SU-DHL-6 (cell line): ENCODE measurements at regions not wholly inside any gene's neighbourhood (a gene's known extent, or its start where the extent isn't known, plus 50 kb on each side); places are given as distances from the start of the nearest gene placed in this dataset.

Experiments used
- H2AFZ ChIP-seq: fragments of 200-600 bp; sonication (generic); 2 replicates; pipeline ENCODE4 v1.6.1; 2014; ENCODE audit warnings: low read depth, mild to moderate bottlenecking, moderate library complexity, mixed read lengths, antibody characterized with exemption, low read length; ENCODE audit not compliant: severe bottlenecking
- H3F3A ChIP-seq: fragments of 200-600 bp; shearing (Covaris generic); 2 replicates; pipeline ENCODE4 v1.6.0; 2016; ENCODE audit warnings: antibody characterized with exemption, mild to moderate bottlenecking; ENCODE audit not compliant: insufficient read depth
- H3K27ac ChIP-seq: fragments of 200-600 bp; sonication (generic); 2 replicates; pipeline ENCODE4 v1.5.1; 2016; ENCODE audit warnings: low read depth, mild to moderate bottlenecking, low read length, moderate library complexity, mixed read lengths
- H3K27me3 ChIP-seq: fragments of 200-600 bp; sonication (generic), shearing (Covaris generic); 2 replicates; pipeline ENCODE4 v1.6.0; 2014; ENCODE audit warnings: mild to moderate bottlenecking, low read length
- H3K36me3 ChIP-seq: fragments of 200-600 bp; sonication (generic); 2 replicates; pipeline ENCODE4 v1.6.1; 2014; ENCODE audit warnings: mild to moderate bottlenecking, low read length, mixed read lengths
- H3K4me2 ChIP-seq: fragments of 300-600, 200-600 bp; shearing (Covaris generic), sonication (generic); 2 replicates; pipeline ENCODE4 v1.6.0; 2014; ENCODE audit warnings: low read length, low read depth, mild to moderate bottlenecking; ENCODE audit not compliant: poor library complexity, severe bottlenecking
- H3K4me3 ChIP-seq: fragments of 200-600 bp; sonication (generic); 2 replicates; pipeline ENCODE4 v1.5.1; 2014; ENCODE audit warnings: antibody characterized with exemption, low read length, mild to moderate bottlenecking, mixed read lengths; ENCODE audit not compliant: insufficient read depth, poor library complexity, severe bottlenecking
- H3K79me2 ChIP-seq: fragments of 200-600 bp; sonication (generic); 2 replicates; pipeline ENCODE4 v1.6.1; 2014; ENCODE audit warnings: mild to moderate bottlenecking, low read length, moderate library complexity; ENCODE audit not compliant: insufficient read depth
- H3K9ac ChIP-seq: fragments of 200-600 bp; sonication (generic); 2 replicates; pipeline ENCODE4 v1.7.0; 2014; ENCODE audit warnings: mild to moderate bottlenecking, low read length
- H3K9me2 ChIP-seq: fragments of 200-600 bp; sonication (generic); replicated peaks from 2 replicates; pipeline ENCODE4 v1.6.1; 2014; ENCODE audit warnings: low read length; ENCODE audit not compliant: insufficient read depth
- H3K9me3 ChIP-seq: fragments of 200-600 bp; sonication (generic); 2 replicates; pipeline ENCODE4 v1.6.1; 2014; ENCODE audit warnings: low read length, mixed read lengths; ENCODE audit not compliant: insufficient read depth
- H4K20me1 ChIP-seq: fragments of 200-600 bp; sonication (generic); 2 replicates; pipeline ENCODE4 v1.6.1; 2014; ENCODE audit warnings: low read depth, mild to moderate bottlenecking, antibody characterized with exemption, low read length, moderate library complexity, mixed read lengths
- CTCF ChIP-seq: fragments of 200-600 bp; sonication (generic); IDR thresholded peaks from one replicate; pipeline ENCODE4 v1.5.1; 2017; ENCODE audit warnings: antibody characterized with exemption, mild to moderate bottlenecking, low read length, moderate library complexity; ENCODE audit not compliant: insufficient read depth, poor library complexity, severe bottlenecking
- EZH2phosphoT487 ChIP-seq: fragments of 200-600 bp; sonication (generic), shearing (Covaris generic); conservative IDR thresholded peaks from 2 replicates; pipeline ENCODE4 v1.6.1; 2018; ENCODE audit warnings: mild to moderate bottlenecking, antibody characterized with exemption, low read length, moderate library complexity, mixed read lengths

GRCh38 chr10:128512767-128513166 lies 386.5 kb upstream of the MKI67 start:
- H2AFZ ChIP-seq = no peak overlapping the region
- no peak for TF ChIP-seq CTCF
- TF ChIP-seq EZH2phosphoT487 = no peak
- H3F3A ChIP-seq = no peaks in the 10 kb centered on the region
- no peak overlapping the region for H3K4me2 ChIP-seq
- H3K4me3 ChIP-seq = no peak overlapping the region
- H3K9me3 ChIP-seq = no peaks in the 10 kb centered on the region
- H3K27ac ChIP-seq = no peak overlapping the region
- no peaks in the 10 kb centered on the region for H3K9me2 ChIP-seq
- H3K27me3 ChIP-seq = no peaks in the 10 kb centered on the region
- no peaks in the 10 kb centered on the region for H3K79me2 ChIP-seq
- no peaks in the 10 kb centered on the region for H4K20me1 ChIP-seq
- no peak overlapping the region for H3K9ac ChIP-seq
- H3K36me3 ChIP-seq = no peaks in the 10 kb centered on the region

GRCh38 chr10:128514536-128514935 lies 388.3 kb upstream of the MKI67 start:
- no peaks in the 10 kb centered on the region for H3K36me3 ChIP-seq
- TF ChIP-seq CTCF = no peak
- no peak for TF ChIP-seq EZH2phosphoT487
- H3K9me2 ChIP-seq = no peaks in the 10 kb centered on the region
- no peaks in the 10 kb centered on the region for H3K27me3 ChIP-seq
- no peak overlapping the region for H3K27ac ChIP-seq
- H3F3A ChIP-seq = no peaks in the 10 kb centered on the region
- no peak overlapping the region for H3K4me3 ChIP-seq
- no peak overlapping the region for H2AFZ ChIP-seq
- no peaks in the 10 kb centered on the region for H3K9me3 ChIP-seq
- H4K20me1 ChIP-seq = no peaks in the 10 kb centered on the region
- no peak overlapping the region for H3K9ac ChIP-seq
- no peak overlapping the region for H3K4me2 ChIP-seq
- no peaks in the 10 kb centered on the region for H3K79me2 ChIP-seq

- Histone ChIP-seq H3K36me3 (no peaks in the 10 kb centered on the region), H2AFZ (no peak overlapping the region), H3K4me2 (no peak overlapping the region), H3K9ac (no peak overlapping the region), H4K20me1 (no peaks in the 10 kb centered on the region), H3K79me2 (no peaks in the 10 kb centered on the region), H3F3A (no peaks in the 10 kb centered on the region), H3K9me3 (no peaks in the 10 kb centered on the region), H3K27ac (no peak overlapping the region), H3K4me3 (no peak overlapping the region), H3K9me2 (no peaks in the 10 kb centered on the region), H3K27me3 (no peaks in the 10 kb centered on the region)
- no peak for TF ChIP-seq CTCF
- no peak for TF ChIP-seq EZH2phosphoT487
Observed at GRCh38 chr10:128516180-128516579, 390.0 kb upstream of the MKI67 start.

- Histone ChIP-seq H3K4me2 (no peak overlapping the region), H3F3A (no peaks in the 10 kb centered on the region), H3K4me3 (no peak overlapping the region), H3K9me2 (no peaks in the 10 kb centered on the region), H3K36me3 (no peaks in the 10 kb centered on the region), H3K9me3 (no peaks in the 10 kb centered on the region), H3K27ac (no peak overlapping the region), H3K27me3 (no peaks in the 10 kb centered on the region), H4K20me1 (no peaks in the 10 kb centered on the region), H2AFZ (no peak overlapping the region), H3K79me2 (no peaks in the 10 kb centered on the region), H3K9ac (no peak overlapping the region)
- TF ChIP-seq CTCF = no peak
- no peak for TF ChIP-seq EZH2phosphoT487
Observed at GRCh38 chr10:128517167-128517566, 390.9 kb upstream of the MKI67 start.
